ENCODE measurements at regions not wholly inside any gene's neighbourhood (a gene's known extent, or its start where the extent isn't known, plus 50 kb on each side); places are given as distances from the start of the nearest gene placed in this dataset.

DNA sequence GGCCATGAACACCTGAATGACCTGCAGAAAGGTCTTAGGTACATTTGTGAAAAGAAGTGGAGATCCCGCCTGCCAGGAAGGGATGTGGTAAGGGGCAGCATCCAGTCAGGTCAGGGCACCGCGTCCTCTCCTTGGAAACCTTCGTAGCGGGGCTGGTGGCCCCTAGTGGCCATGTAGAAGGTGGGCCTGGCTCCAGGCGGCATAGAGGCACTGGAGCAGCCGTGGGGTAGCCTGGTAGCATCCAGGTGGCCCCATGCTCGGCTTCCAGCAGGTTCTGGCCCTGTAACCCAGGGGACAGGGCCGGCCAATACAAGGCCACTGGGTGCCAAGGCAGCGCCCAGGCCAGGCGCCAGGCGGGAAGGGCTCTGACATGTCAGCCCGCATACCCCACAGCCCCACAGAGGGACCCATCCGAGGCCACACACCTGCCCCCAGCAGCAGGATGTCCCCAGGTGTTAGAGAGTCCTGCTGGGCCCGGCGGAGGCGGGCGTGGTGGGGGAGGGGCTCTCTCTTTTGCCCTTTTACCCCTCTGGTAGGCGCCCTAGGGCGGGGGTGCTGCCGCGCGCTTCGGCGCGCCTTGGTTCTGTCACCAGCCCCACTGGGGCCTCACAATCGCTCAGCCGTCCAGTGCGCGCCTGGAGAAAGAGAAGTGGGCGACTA lies 58.3 kb upstream of the SPATA31E1 start:
- DNase-seq, result no peak

DNA sequence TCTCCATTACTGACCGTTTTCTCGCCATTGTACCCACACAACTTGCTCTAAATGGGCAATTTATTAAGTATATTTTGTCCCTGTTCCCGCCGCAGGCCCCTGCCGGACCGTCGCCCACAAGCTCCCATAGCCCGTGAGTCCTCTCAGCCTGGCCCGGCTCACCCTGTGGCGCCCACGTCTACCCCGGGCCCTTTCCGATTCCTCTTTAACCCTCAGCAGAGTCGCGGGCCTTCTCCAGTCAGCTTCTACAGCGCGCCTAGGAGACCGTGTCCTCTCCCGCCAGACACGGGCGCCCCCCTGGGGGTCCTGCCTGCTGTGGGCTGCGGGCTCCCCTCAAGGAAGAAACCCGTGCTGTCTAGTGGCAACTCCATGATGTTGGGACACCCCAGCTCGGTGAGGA lies 57.8 kb upstream of the SPATA31E1 start:
- no peak for DNase-seq

DNA sequence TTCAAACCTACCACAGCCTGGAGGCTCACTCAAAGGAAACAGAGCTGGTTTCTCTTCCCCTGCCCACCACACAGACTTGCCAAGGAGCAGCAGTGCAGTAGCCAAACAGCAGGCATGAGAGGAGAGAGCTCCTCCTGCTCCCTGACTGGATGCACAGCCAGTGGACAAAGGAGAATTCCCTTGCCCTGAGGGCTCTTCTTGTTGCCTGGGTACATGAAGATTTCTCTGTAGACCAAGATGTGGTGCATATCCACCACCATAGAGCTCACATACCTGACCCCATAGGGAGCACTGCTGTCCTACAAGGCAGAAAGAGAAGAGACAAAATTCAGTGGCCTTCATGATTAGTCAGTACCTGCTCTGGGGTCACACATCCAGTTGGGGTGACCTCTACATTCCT lies 56.3 kb upstream of the SPATA31E1 start:
- no peak for DNase-seq

DNA sequence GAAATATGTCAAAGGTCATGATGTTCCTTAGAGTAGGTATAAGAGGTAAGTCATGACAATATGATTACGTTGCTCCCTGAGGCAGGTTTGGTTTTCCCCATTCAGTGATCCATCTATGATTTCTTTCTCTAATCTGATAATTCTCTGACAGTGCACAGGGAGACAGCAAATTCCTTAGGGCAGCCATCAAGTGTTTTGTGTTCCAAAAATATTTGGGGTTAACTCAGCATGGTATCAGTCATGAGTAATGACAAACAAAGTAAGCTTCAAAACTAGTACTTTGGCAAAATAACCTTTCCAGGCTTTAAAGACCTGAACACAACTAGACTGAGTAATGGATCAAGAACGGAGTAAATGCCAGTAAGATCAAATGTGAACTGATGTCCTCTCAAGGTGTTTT lies 55.3 kb upstream of the SPATA31E1 start:
- no peak for DNase-seq

DNA sequence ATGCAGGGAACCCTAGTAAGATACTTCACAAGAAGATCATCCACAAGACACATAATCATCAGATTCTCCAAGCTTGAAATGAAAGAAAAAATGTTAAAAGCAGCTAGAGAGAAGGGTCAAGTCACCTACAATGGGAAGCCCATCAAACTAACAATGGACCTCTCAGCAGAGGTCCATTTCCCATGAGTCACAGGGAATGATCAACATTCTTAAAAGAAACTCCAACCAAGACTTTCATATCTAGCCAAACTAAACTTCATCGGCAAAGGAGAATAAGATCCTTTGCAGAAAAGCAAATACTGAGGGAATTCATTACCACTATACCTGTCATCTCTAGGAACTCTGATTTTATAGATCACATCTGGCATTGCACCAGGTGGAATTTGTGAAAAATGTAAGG lies 52.9 kb upstream of the SPATA31E1 start:
- no peak for DNase-seq

DNA sequence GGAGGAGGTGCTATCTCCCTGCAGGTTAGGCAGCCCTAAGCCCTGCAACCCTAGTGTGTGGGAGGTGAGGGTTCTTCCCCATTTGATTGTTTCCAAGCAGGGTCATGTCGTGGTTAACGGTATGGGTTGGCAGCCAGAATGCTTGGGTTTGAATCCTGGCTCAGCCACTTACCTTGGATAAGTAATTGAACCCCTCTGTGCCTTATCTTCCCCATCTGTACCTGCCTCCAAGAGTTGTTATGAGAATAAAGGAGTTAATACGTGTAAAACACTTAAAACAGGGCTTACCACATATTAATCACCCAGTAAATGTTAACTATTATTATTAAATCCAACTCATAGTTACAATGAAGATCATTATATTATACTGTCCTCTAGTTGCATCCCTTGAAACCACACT lies 52.2 kb upstream of the SPATA31E1 start:
- DNase-seq, result no peak

DNA sequence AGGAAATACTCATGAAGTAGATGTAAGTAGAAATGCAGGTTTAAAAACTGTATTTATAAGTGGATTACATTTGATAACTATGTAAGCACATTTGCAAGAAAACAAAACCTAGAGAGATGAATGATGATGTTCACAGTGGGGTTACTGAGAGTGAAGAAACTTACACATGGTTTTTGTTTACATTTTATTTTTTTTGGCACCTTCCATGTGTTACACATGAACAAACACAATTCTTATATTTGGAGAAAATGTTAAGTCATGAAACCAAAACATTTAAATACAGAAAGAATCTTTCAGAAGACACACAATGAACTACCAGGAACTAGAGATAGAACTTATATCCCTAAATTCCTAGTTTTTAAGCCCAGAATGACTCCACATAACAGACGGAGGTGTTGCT lies 51.5 kb upstream of the SPATA31E1 start:
- DNase-seq, result no peak

All from NCI-H526 (cell line).